Gastroesophageal sphincter (tissue), 4 donors: ENCODE measurements at regions not wholly inside any gene's neighbourhood (a gene's known extent, or its start where the extent isn't known, plus 50 kb on each side); places are given as distances from the start of the nearest gene placed in this dataset.

Source experiments
- ATAC-seq: fragments of 150-250 bp; one replicate; pipeline ENCODE4 v1.9.1; 2016; ENCODE audit warnings: mild to moderate bottlenecking, moderate library complexity
- H3K27ac ChIP-seq, 4 donors: fragments of 200-600 bp; sonication (generic) in 3 of 4; 1 replicate in 3 of 4; 2 replicates in 1 of 4; pipeline ENCODE4 v1.5.1; 2016 to 2019
- H3K27me3 ChIP-seq: fragments of 200-600 bp; sonication (generic); one replicate; pipeline ENCODE4 v1.5.1; 2019
- H3K36me3 ChIP-seq, 2 donors: fragments of 200-600 bp; sonication (generic); one replicate each; pipeline ENCODE4 v1.5.1; 2019; ENCODE audit warnings: control low read depth in 1 of 2
- H3K4me1 ChIP-seq, 3 donors: fragments of 200-600 bp; sonication (generic); 1 replicate in 2 of 3; 2 replicates in 1 of 3; pipeline ENCODE4 v1.5.1; 2016 to 2019; ENCODE audit warnings: control low read depth in 2 of 3
- H3K4me3 ChIP-seq, 2 donors: fragments of 200-600 bp; sonication (generic); one replicate each; pipeline ENCODE4 v1.5.1; 2019; ENCODE audit warnings: mild to moderate bottlenecking in 1 of 2, moderate library complexity in 1 of 2
- H3K9me3 ChIP-seq, 3 donors: fragments of 200-600 bp; sonication (generic); one replicate each; pipeline ENCODE4 v1.5.1; 2017 to 2019; ENCODE audit warnings: control low read depth in 2 of 3
- EP300 ChIP-seq: sonication (generic); formaldehyde crosslinking; IDR thresholded peaks from one replicate; pipeline ENCODE4 v1.6.1; 2017; ENCODE audit warnings: antibody characterized with exemption, mild to moderate bottlenecking
- POLR2A ChIP-seq, 2 donors: fragments of 450-650 bp; IDR thresholded peaks; one replicate each; pipeline ENCODE4 v1.6.1; 2017; ENCODE audit warnings: antibody characterized with exemption in 2 of 2, mild to moderate bottlenecking in 2 of 2, moderate library complexity in 1 of 2
- POLR2AphosphoS5 ChIP-seq: sonication (generic); formaldehyde crosslinking; IDR thresholded peaks from one replicate; pipeline ENCODE4 v1.6.1; 2017; ENCODE audit warnings: antibody characterized with exemption
- WGBS, 2 donors: methylation state at CpG; one replicate each; pipeline ENCODE4 v1.1.5; 2018; ENCODE audit warnings: low coverage in 1 of 2; 5-methylcytosine and 5-hydroxymethylcytosine counted together
- TF ChIP-seq, protein P1 (sequence below), 4 experiments: fragments of 200-600 bp in 2 of 4; fragments of 450-650 bp in 2 of 4; sonication (generic) in 1 of 4; IDR thresholded peaks; one replicate each; pipeline ENCODE4 v1.5.1; 2017 to 2019; ENCODE audit warnings: antibody characterized with exemption in 4 of 4, mild to moderate bottlenecking in 2 of 4, moderate library complexity in 2 of 4

DNA sequence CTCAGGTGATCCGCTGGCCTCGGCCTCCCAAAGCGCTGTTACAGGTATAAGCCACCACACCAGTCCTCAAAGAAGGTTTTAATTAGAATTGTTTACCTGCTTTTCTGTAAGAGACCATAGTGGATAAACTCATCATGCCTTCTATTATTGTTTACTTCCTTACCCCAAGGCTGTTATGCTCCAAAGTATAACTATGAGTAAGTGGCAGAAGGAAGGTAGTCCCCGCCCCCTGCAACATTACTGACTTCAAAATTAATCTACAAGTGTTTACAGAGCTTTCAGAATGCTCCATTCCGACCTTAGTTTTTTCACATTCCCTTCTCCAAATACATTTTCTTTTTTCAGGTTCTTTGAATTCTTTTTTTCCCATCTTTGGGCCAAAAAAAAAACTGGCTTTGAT is 480.5 kb upstream of the NOX3 start:
- 78 to 100% methylated on average over 3 to 5 of the region's 5 CpGs for WGBS, 2 donors
- ATAC-seq: no peak

DNA sequence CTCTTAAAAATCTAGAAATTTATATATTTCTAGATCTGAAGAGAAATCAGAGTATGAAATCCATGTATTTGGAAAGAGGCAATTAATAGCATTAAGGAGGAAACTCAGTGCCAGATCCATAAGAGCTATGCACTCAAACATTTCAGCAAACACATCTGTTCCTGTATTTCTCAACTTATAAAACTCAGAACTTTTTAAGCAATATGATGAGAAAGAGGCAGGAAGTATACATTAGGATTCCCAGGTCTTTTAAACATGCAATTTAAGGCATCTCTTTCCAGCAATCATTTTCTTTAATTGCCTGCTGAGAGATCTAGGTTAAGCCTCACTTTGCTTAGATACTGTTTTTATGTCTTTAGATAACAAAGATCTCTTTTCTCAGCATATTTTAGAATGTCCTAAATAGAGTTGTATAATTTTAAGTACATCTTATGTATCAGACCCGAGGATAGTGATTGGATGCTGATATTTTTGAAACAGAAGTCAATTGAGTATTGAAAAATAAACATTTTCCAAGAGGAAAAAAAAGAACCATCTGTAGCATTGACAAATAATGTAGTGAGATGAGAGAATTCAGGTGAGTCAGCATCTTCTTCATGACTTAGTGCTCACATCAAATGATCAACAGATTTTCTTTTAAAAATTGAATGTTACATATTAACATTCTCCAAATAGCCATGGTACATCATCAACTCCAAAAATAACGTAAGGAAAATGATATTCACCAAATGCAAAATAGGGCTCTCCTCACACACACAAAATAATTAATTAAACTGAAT is 461.4 kb upstream of the NOX3 start:
- no peaks in the 10 kb centered on the region for H3K4me1 ChIP-seq
- H3K27ac ChIP-seq: no peak overlapping the region
- ATAC-seq: no peak
- TF ChIP-seq POLR2AphosphoS5 (no peak), POLR2A (IDR thresholded peaks at IDR 0.05) (no peak), EP300 (no peak)
- TF ChIP-seq, protein P1, sequence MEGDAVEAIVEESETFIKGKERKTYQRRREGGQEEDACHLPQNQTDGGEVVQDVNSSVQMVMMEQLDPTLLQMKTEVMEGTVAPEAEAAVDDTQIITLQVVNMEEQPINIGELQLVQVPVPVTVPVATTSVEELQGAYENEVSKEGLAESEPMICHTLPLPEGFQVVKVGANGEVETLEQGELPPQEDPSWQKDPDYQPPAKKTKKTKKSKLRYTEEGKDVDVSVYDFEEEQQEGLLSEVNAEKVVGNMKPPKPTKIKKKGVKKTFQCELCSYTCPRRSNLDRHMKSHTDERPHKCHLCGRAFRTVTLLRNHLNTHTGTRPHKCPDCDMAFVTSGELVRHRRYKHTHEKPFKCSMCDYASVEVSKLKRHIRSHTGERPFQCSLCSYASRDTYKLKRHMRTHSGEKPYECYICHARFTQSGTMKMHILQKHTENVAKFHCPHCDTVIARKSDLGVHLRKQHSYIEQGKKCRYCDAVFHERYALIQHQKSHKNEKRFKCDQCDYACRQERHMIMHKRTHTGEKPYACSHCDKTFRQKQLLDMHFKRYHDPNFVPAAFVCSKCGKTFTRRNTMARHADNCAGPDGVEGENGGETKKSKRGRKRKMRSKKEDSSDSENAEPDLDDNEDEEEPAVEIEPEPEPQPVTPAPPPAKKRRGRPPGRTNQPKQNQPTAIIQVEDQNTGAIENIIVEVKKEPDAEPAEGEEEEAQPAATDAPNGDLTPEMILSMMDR (IDR thresholded peaks at IDR 0.05): no peak
- no peaks in the 10 kb centered on the region for H3K9me3 ChIP-seq
- H3K4me3 ChIP-seq: no peak overlapping the region
- WGBS, 2 donors: 52 to 60% methylated on average over 2 of the region's 2 CpGs
- no peaks in the 10 kb centered on the region for H3K36me3 ChIP-seq
- no peaks in the 10 kb centered on the region for H3K27me3 ChIP-seq

More for the DNA sequence above, 480.5 kb upstream of the NOX3 start:
- no peak overlapping the region for H3K4me3 ChIP-seq
- TF ChIP-seq, protein P1 (IDR thresholded peaks at IDR 0.05): no peak
- TF ChIP-seq POLR2A (IDR thresholded peaks at IDR 0.05): no peak
- no peak for TF ChIP-seq POLR2AphosphoS5
- no peak for TF ChIP-seq EP300
- no peaks in the 10 kb centered on the region for H3K27me3 ChIP-seq
- peaks cover 0 to 5% (median 0%) of the 10 kb centered on the region in 3 donors for H3K4me1 ChIP-seq
- H3K36me3 ChIP-seq: no peaks in the 10 kb centered on the region
- no peak overlapping the region for H3K27ac ChIP-seq
- H3K9me3 ChIP-seq: no peaks in the 10 kb centered on the region

DNA sequence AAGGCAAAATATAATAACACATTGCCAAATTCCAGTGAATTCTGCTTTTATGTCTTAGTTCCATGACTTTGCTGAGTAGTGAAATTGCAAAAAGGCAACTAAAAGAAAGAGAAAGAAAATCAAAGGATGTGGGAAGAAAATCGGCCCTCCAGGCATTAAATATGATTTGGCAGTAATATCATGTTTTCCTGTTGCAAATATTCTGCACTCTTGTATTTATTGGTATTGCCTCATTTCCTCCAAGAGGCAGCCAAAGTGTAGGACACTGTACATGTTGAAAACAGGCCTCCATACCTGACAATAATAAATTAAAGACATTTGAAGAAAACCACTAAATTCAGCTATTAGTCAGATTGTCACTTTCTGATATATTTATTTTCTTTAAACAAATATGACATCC is 460.0 kb upstream of the NOX3 start:
- no peak for ATAC-seq
- Histone ChIP-seq H3K4me3 (no peak overlapping the region), H3K36me3 (no peaks in the 10 kb centered on the region), H3K27ac (no peak overlapping the region), H3K4me1 (no peaks in the 10 kb centered on the region), H3K9me3 (no peaks in the 10 kb centered on the region), H3K27me3 (no peaks in the 10 kb centered on the region)
- WGBS, 2 donors: 33 to 38% methylated on average over 1 of the region's 1 CpG
- no peak for TF ChIP-seq EP300
- no peak for TF ChIP-seq POLR2A (IDR thresholded peaks at IDR 0.05)
- TF ChIP-seq, protein P1 (IDR thresholded peaks at IDR 0.05): no peak
- TF ChIP-seq POLR2AphosphoS5: no peak

DNA sequence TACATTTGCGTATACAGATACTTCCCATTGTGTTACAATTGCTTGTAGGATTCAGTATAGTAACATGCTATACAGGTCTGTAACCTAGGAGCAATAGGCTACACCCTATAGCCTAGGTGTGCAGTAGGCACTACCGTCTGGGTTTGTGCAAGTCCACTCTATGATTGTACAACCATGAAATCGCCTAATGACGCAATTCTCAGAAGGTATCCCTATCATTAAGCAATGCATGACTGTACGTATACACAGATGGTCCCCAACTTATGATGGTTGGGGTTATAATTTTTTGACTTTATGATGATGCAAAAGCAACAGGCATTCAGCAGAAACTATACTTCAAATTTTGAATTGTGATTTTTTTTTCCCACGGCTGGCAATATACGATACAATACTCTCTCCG is 458.2 kb upstream of the NOX3 start:
- TF ChIP-seq POLR2A (IDR thresholded peaks at IDR 0.05): no peak
- TF ChIP-seq EP300: no peak
- no peak for TF ChIP-seq POLR2AphosphoS5
- TF ChIP-seq, protein P1 (IDR thresholded peaks at IDR 0.05): no peak
- Histone ChIP-seq H3K9me3 (peaks cover 0 to 9% (median 0%) of the 10 kb centered on the region in 3 donors), H3K36me3 (no peaks in the 10 kb centered on the region), H3K4me1 (no peaks in the 10 kb centered on the region), H3K4me3 (no peak overlapping the region), H3K27ac (no peak overlapping the region), H3K27me3 (no peaks in the 10 kb centered on the region)
- WGBS, 2 donors: 94 to 100% methylated on average over 5 to 8 of the region's 8 CpGs
- ATAC-seq: no peak

DNA sequence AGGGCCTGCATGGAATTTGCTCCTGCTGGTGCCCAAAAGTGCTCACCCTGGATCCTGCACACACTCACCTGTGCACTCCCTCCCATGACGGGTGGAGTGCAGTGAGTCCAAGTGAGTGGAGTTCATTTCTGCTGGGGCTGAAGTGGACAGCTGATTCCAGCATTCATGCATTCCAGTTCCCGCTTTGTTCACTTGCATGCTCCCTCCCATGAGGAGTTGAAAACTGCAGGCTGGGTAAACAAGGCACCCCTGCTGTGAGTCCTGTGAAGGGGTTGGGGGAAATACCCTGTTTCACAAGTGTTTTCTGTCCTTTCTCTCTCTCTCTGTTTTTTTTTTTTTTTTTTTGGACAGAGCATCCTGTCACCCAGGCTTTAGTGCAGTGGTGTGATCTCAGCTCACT is 454.1 kb upstream of the NOX3 start:
- Histone ChIP-seq H3K9me3 (peaks cover 0 to 10% (median 0%) of the 10 kb centered on the region in 3 donors), H3K4me3 (no peak overlapping the region), H3K36me3 (no peaks in the 10 kb centered on the region), H3K4me1 (no peaks in the 10 kb centered on the region), H3K27me3 (no peaks in the 10 kb centered on the region), H3K27ac (no peak overlapping the region)
- 100% methylated on average over 1 of the region's 2 CpGs; no CpG with 5 or more reads in 1 of the 2 donors for WGBS, 2 donors
- no peak for TF ChIP-seq EP300
- no peak for ATAC-seq
